Testis (tissue), 2 donors: ENCODE measurements at regions not wholly inside any gene's neighbourhood (a gene's known extent, or its start where the extent isn't known, plus 50 kb on each side); places are given as distances from the start of the nearest gene placed in this dataset.

Experiments used
- POLR2A ChIP-seq: fragments of 450-650 bp; IDR thresholded peaks from one replicate; pipeline ENCODE4 v1.6.1; 2017; ENCODE audit warnings: antibody characterized with exemption, mild to moderate bottlenecking, moderate library complexity
- TF ChIP-seq, protein P1 (sequence below), 3 experiments: fragments of 450-650 bp in 2 of 3; fragments of 200-600 bp in 1 of 3; sonication (generic) in 1 of 3; IDR thresholded peaks; one replicate each; pipeline ENCODE4 v1.5.1; 2016 to 2019; ENCODE audit warnings: antibody characterized with exemption in 3 of 3, mild to moderate bottlenecking in 2 of 3, moderate library complexity in 1 of 3

DNA sequence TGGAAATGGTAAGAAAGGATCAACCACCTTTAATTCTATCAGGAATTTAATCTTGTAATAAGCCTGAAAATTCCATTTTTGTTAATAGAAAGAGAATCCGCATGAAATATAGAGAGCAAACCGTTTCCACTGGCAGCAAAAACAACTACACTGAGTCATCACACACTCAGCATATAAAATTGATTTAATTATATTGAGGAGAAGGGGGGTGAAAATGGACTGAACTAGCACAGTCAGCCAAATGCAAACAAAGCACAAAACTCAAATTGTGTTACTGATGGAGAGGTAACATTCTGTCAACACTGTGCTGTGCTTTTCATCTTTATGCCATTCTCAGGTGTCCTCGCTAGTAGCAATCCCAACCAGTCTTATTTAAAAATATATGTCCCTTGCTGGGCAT lies 1583.9 kb downstream of the MRPL39 start:
- no peak for TF ChIP-seq POLR2A
- TF ChIP-seq, protein P1, sequence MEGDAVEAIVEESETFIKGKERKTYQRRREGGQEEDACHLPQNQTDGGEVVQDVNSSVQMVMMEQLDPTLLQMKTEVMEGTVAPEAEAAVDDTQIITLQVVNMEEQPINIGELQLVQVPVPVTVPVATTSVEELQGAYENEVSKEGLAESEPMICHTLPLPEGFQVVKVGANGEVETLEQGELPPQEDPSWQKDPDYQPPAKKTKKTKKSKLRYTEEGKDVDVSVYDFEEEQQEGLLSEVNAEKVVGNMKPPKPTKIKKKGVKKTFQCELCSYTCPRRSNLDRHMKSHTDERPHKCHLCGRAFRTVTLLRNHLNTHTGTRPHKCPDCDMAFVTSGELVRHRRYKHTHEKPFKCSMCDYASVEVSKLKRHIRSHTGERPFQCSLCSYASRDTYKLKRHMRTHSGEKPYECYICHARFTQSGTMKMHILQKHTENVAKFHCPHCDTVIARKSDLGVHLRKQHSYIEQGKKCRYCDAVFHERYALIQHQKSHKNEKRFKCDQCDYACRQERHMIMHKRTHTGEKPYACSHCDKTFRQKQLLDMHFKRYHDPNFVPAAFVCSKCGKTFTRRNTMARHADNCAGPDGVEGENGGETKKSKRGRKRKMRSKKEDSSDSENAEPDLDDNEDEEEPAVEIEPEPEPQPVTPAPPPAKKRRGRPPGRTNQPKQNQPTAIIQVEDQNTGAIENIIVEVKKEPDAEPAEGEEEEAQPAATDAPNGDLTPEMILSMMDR (IDR thresholded peaks at IDR 0.05): no peak
